Activated CD8-positive, alpha-beta memory T cell treated with anti-CD3 and anti-CD28 coated beads for 24 hours (primary cell): ENCODE measurements at regions not wholly inside any gene's neighbourhood (a gene's known extent, or its start where the extent isn't known, plus 50 kb on each side); places are given as distances from the start of the nearest gene placed in this dataset.

Source experiments
- DNase-seq: peaks from one replicate; pipeline ENCODE4 v3.0.0-alpha.2; 2020

GRCh38 chr3:182083112-182083511 is 371.4 kb downstream of the SOX2 start:
- DNase-seq = no peak

GRCh38 chr3:182092662-182093262 is 381.0 kb downstream of the SOX2 start:
- no peak for DNase-seq

DNA sequence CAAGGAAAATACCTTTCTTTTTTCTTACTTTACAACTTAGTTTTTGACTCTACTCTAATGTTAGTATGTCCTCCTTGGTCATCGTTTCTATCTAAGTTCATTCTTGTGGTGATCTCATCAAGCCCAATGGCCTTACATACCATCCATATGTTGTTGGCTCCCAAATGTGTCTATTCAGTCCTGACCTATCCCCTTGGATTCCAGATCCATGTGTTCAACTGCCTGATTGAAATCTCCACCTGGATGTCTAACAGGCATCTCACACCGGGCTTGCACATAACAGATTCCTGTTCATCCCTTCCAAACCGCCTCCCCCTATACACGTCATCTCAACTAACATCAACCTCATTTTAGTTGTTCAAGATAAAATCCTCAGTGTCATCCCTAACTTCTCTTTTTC is 382.6 kb downstream of the SOX2 start:
- DNase-seq = no peak

- DNase-seq = no peak
Measured at GRCh38 chr3:182104881-182105280, 393.2 kb downstream of the SOX2 start.

DNA sequence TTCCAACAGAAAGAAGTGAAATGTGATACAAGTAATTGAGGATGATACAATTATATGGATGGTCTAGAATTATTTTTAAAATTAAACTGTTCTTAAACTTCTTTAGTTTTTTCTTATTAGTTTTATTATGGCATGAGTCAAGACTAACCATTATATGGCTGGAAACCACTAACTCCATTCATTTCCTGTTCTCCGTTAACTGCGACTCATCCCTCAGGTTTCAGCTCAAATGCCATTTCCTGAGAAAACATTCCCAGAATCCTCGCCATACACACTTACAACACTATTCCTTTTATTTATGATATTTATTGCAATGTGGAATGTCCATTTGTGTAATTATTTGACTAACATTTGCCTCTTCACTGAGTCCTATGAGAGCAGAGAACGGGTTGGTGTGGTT is 394.1 kb downstream of the SOX2 start:
- no peak for DNase-seq

GRCh38 chr3:182108371-182108770 is 396.6 kb downstream of the SOX2 start:
- DNase-seq = no peak

- no peak for DNase-seq
Measured at GRCh38 chr3:182111967-182112366, 400.2 kb downstream of the SOX2 start.

DNA sequence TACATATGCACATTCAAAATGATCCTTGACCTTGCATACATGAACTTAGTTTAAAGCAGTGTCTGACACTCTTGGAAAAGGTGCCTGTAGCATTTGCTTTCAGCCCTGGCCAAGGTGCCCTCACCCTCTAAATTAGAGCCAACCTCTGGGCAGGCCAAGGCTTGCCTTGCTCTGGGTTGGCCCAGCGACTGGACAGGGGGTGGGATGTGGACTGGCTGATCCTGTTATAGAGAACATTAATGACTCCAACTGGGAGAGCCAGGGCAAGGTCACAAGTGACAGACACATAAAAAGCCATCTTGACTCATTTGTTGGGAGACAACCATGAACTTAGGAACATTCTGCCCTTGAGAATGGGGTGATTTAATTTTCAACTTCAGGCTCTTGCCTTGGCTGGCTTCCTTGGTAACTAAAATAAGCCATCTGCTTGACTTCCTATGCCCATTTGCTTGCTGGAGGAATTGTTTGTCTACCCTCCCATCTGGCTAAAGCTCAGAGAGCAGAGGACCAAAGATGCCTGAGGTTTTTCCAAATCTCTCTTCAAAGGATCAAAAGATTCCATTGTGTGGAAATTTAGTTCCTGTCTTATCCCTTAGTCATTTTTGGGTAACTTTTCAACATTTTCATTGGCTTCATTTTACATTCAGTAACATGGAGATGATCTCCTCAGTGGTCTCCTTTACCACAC is 403.7 kb downstream of the SOX2 start:
- no peak for DNase-seq

GRCh38 chr3:182116386-182116785 is 404.7 kb downstream of the SOX2 start:
- no peak for DNase-seq

DNA sequence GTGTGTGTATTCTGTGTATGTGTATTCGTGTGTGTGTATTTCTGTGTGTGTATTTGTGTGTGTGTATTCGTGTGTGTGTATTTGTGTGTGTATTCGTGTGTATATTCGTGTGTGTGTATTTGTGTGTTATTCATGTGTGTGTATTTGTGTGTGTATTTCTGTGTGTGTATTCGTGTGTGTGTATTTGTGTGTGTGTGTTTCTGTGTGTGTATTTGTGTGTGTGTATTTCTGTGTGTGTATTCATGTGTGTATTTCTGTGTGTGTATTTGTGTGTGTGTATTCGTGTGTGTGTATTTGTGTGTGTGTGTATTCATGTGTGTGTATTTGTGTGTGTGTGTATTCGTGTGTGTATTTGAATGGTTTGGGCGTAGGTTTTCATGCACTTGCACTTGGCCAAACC is 405.4 kb downstream of the SOX2 start:
- no peak for DNase-seq

DNA sequence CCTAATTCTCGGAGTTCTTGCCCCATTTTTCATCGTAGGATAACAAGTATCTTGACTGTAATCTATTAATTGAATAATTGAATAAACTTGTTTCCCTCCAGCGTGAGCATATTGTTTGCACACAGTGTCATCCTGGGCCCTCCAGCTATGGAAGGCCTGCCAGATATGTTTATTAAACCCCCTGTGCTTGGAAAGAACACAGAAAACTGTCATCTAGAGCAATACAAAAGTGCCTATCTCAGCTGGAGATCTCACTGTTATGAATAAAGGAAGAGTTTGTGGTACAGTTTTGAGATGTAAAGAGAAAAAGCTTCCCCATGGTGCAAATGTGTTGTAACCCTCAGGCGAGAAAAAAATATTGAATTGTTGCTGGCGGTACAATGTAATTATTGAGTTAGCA is 405.9 kb downstream of the SOX2 start:
- DNase-seq = no peak

DNA sequence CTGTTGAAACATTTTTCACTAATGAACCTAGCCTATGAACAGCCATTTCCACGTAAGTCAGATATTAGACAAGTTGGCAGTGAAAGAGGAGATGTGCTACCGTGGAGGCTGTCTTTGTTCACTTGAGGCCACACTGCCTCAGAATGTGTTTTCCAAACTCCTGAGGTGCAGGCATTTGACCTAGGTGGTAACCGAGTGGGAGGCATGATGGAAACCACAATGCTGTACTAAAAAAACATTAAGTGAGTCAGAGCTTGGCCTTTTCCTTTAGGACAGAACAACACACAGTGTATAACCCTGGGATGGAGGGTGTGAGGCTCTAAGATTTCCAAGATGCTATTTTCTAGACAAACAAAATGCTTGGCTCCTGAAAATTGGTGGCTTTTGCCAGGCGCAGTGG is 406.3 kb downstream of the SOX2 start:
- DNase-seq = no peak

- DNase-seq = no peak
Measured at GRCh38 chr3:182121401-182121800, 409.7 kb downstream of the SOX2 start.

GRCh38 chr3:182122779-182123178 is 411.1 kb downstream of the SOX2 start:
- DNase-seq = no peak

DNA sequence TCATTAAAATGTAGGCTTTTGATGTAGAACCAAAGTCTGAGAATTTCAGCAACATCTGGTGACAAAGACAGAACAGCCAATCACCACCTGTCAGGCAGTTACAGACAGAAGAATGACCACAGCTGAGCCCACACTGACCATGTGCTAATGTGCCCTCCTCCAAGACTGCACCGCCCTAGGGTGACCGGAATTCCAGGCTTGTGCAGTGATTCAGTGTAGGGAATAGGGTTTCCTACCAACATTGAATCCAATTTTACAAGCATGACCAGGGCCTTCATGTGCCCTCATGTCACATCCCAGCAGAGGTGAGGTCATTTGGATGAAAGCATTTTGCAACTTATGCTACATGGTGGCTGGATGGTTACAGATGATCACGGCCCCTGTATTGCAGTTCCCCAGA is 412.5 kb downstream of the SOX2 start:
- DNase-seq = no peak

DNA sequence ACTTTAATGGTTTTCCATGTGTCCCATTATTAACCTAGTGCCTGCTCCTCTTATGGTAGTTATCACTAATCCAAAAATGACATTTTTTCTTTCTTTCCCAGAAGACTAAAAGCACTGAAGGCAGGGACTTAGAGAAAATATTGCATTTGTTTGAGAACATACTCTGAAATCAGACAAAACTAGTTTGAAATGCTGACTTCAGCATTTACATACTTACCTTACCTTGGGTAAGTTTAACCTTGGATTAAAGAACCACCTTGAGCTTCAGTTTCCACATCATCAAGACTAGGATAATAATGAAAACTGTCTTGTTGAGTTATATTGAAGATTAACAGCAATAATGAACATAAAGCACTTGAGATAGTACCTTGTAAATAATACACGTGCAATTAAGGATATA is 413.0 kb downstream of the SOX2 start:
- no peak for DNase-seq

DNA sequence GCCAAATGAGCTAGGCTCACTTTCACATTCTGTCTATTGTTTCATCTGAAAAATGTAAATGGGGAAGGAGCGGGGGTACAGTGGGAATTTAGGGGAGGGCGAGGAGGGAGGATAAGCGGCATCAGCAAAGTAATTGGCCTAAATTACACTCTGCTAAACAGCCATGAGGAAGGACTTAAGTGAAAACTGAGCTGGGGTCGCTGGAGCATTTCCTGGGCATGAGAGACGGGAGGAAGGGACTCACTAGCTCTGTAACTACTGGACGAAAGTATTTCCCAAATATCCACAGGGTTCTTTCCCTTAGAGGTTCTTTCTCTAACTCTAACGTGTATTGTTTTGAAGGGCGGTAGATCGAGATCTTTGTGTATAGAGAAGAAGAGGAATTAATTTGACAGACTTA is 418.0 kb downstream of the SOX2 start:
- DNase-seq = no peak

- DNase-seq = no peak
Measured at GRCh38 chr3:182133752-182134151, 422.0 kb downstream of the SOX2 start.

DNA sequence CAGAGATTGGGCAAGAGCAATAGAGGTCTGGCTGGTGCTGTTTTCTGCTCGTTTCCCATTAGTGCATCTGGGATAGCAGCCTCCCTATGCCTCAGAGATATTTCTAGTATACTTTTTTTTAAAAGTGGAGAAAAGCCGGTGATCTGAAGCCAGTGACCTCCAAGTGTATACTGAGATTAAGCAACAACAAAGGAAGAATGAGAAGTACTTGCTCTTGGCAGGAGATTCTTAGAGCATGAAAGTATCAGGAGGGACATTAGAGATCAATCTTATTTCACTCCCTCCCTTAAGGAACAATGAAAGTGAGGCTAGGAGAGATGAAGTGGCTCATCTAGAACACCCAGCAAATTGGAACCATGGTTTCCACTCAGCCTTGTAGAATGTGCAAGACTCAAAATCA is 423.3 kb downstream of the SOX2 start:
- DNase-seq = no peak

GRCh38 chr3:182136008-182136910 is 424.5 kb downstream of the SOX2 start:
- DNase-seq = no peak

- no peak for DNase-seq
Measured at GRCh38 chr3:182138393-182138792, 426.7 kb downstream of the SOX2 start.

- no peak for DNase-seq
Measured at GRCh38 chr3:182139627-182140357, 428.1 kb downstream of the SOX2 start.

GRCh38 chr3:182142928-182143327 is 431.2 kb downstream of the SOX2 start:
- DNase-seq = no peak
